ENCODE measurements at regions not wholly inside any gene's neighbourhood (a gene's known extent, or its start where the extent isn't known, plus 50 kb on each side); places are given as distances from the start of the nearest gene placed in this dataset.

GRCh38 chr15:61500951-61501620 lies 272.0 kb upstream of the RORA start:
- ChIA-PET POLR2A (no interaction called here), CTCF (no interaction called here)
- TF ChIP-seq ARNT (IDR thresholded peaks at IDR 0.05) (no peak), NFRKB (IDR thresholded peaks at IDR 0.05) (no peak), TARDBP (IDR thresholded peaks at IDR 0.05) (no peak), ELF4 (IDR thresholded peaks at IDR 0.05) (no peak), SUZ12 (IDR thresholded peaks at IDR 0.05) (no peak), FOXK2 (IDR thresholded peaks at IDR 0.05) (no peak), L3MBTL2 (conservative IDR thresholded peaks at IDR 0.05) (no peak), HDGF (IDR thresholded peaks at IDR 0.05; ENCODE audit: borderline replicate concordance) (no peak), FOXM1 (IDR thresholded peaks at IDR 0.05; ENCODE audit: borderline replicate concordance) (no peak), PKNOX1 (IDR thresholded peaks at IDR 0.05) (no peak), LEF1 (IDR thresholded peaks at IDR 0.05; ENCODE audit: borderline replicate concordance) (no peak), ZNF384 (IDR thresholded peaks at IDR 0.05) (no peak), FOXA1 (IDR thresholded peaks at IDR 0.05) (no peak), CTBP1 (IDR thresholded peaks at IDR 0.05; ENCODE audit: borderline replicate concordance) (no peak)
- DNase-seq (ENCODE audit: extremely low spot score), result no peak

DNA sequence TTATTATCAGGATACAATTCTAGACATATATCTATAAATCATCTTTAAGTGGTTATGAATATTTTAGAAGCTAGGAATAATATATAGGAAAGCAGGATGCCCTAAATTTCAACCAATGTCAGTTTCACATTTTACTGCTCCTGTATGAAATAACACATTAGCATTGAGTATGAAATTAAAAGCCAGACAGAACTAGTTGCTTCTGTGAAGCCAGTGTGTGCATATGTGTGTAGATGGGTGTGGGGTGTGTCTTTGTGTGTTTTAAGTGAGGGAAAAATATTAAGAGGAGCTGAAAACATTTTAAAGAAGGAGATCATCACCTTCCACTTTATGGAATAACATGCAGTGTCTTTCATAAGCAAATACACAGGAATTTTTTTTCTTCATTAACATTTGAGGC lies 271.4 kb upstream of the RORA start:
- no peak for DNase-seq (ENCODE audit: extremely low spot score)
- ChIA-PET CTCF (no interaction called here), POLR2A (no interaction called here)
- TF ChIP-seq FOXK2 (IDR thresholded peaks at IDR 0.05) (no peak), FOXM1 (IDR thresholded peaks at IDR 0.05; ENCODE audit: borderline replicate concordance) (no peak), L3MBTL2 (conservative IDR thresholded peaks at IDR 0.05) (no peak)

DNA sequence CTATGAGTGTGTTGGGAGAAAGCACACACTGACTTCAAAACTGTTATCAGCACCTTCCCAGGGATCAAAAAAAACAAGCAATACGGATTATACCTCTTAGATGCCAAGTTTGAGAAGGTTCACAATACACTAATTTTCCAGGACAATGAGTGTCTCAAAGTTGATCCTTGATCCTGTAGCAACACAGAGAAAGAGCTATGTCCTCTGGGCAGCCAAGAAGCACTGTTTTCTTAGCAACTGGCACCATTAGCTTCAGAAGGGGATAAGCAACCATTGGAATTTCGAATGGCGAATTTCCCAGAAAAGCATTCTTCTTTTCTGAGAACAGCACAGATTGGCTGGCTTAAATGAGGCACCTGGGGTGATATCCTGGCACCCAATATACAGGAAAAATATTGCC lies 270.3 kb upstream of the RORA start:
- TF ChIP-seq HDGF (IDR thresholded peaks at IDR 0.05; ENCODE audit: borderline replicate concordance), result no peak
- TF ChIP-seq FOXK2 (IDR thresholded peaks at IDR 0.05), result no peak
- no peak for TF ChIP-seq L3MBTL2 (conservative IDR thresholded peaks at IDR 0.05)
- TF ChIP-seq LEF1 (IDR thresholded peaks at IDR 0.05; ENCODE audit: borderline replicate concordance), result no peak
- TF ChIP-seq CTBP1 (IDR thresholded peaks at IDR 0.05; ENCODE audit: borderline replicate concordance), result no peak
- TF ChIP-seq PKNOX1 (IDR thresholded peaks at IDR 0.05), result no peak
- no peak for TF ChIP-seq ARNT (IDR thresholded peaks at IDR 0.05)
- no peak for TF ChIP-seq FOXA1 (IDR thresholded peaks at IDR 0.05)
- TF ChIP-seq ELF4 (IDR thresholded peaks at IDR 0.05), result no peak
- no peak for TF ChIP-seq FOXM1 (IDR thresholded peaks at IDR 0.05; ENCODE audit: borderline replicate concordance)
- TF ChIP-seq NFRKB (IDR thresholded peaks at IDR 0.05), result no peak
- no peak for TF ChIP-seq SP1 (IDR thresholded peaks at IDR 0.05)
- TF ChIP-seq SUZ12 (IDR thresholded peaks at IDR 0.05), result no peak
- no peak for TF ChIP-seq TARDBP (IDR thresholded peaks at IDR 0.05)
- TF ChIP-seq ZNF384 (IDR thresholded peaks at IDR 0.05), result no peak
- TF ChIP-seq BHLHE40 (IDR thresholded peaks at IDR 0.05; ENCODE audit: borderline replicate concordance), result no peak
- ChIA-PET POLR2A (no interaction called here), CTCF (no interaction called here)
- DNase-seq (ENCODE audit: extremely low spot score), result no peak

DNA sequence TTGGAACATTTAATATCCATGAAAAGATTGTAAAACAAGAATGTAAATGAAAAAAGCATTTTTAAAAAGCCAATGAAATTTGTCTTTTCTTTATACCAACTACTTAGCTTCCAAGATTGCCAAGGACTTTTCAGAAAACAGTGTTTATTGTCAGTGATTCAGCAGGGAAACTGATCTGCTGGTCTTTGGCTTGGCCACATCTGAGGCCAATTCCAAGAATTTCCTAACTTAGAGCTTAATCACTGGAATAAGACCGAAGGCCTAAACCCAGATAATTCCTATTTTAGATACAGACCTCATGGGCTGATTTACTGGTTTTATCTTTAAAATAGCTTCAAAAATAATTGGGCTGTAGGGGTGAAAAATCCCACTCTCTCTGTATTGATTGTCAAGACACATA lies 260.5 kb upstream of the RORA start:
- no peak for TF ChIP-seq ARNT (IDR thresholded peaks at IDR 0.05)
- no peak for TF ChIP-seq CTBP1 (IDR thresholded peaks at IDR 0.05; ENCODE audit: borderline replicate concordance)
- TF ChIP-seq NFRKB (IDR thresholded peaks at IDR 0.05), result no peak
- no peak for TF ChIP-seq BHLHE40 (IDR thresholded peaks at IDR 0.05; ENCODE audit: borderline replicate concordance)
- no peak for TF ChIP-seq ELF4 (IDR thresholded peaks at IDR 0.05)
- TF ChIP-seq ZNF384 (IDR thresholded peaks at IDR 0.05), result no peak
- TF ChIP-seq FOXM1 (IDR thresholded peaks at IDR 0.05; ENCODE audit: borderline replicate concordance), result no peak
- no peak for TF ChIP-seq PKNOX1 (IDR thresholded peaks at IDR 0.05)
- TF ChIP-seq TARDBP (IDR thresholded peaks at IDR 0.05), result no peak
- no peak for TF ChIP-seq FOXA1 (IDR thresholded peaks at IDR 0.05)
- TF ChIP-seq FOXK2 (IDR thresholded peaks at IDR 0.05), result no peak
- no peak for TF ChIP-seq LEF1 (IDR thresholded peaks at IDR 0.05; ENCODE audit: borderline replicate concordance)
- TF ChIP-seq HDGF (IDR thresholded peaks at IDR 0.05; ENCODE audit: borderline replicate concordance), result no peak
- no peak for TF ChIP-seq SP1 (IDR thresholded peaks at IDR 0.05)
- no peak for TF ChIP-seq SUZ12 (IDR thresholded peaks at IDR 0.05)
- TF ChIP-seq L3MBTL2 (conservative IDR thresholded peaks at IDR 0.05), result no peak

GRCh38 chr15:61483599-61483998 lies 254.5 kb upstream of the RORA start:
- DNase-seq (ENCODE audit: extremely low spot score), result no peak
- TF ChIP-seq PKNOX1 (IDR thresholded peaks at IDR 0.05), result no peak
- no peak for TF ChIP-seq FOXM1 (IDR thresholded peaks at IDR 0.05; ENCODE audit: borderline replicate concordance)
- TF ChIP-seq ARNT (IDR thresholded peaks at IDR 0.05), result no peak
- TF ChIP-seq BHLHE40 (IDR thresholded peaks at IDR 0.05; ENCODE audit: borderline replicate concordance), result no peak
- TF ChIP-seq ZNF384 (IDR thresholded peaks at IDR 0.05), result no peak
- TF ChIP-seq SP1 (IDR thresholded peaks at IDR 0.05), result no peak
- no peak for TF ChIP-seq CTBP1 (IDR thresholded peaks at IDR 0.05; ENCODE audit: borderline replicate concordance)
- no peak for TF ChIP-seq FOXK2 (IDR thresholded peaks at IDR 0.05)
- no peak for TF ChIP-seq NFRKB (IDR thresholded peaks at IDR 0.05)
- TF ChIP-seq ELF4 (IDR thresholded peaks at IDR 0.05), result no peak
- CTCF ChIA-PET, result no interaction called here
- POLR2A ChIA-PET, result no interaction called here

More for the DNA sequence above, 260.5 kb upstream of the RORA start:
- ChIA-PET POLR2A (no interaction called here), CTCF (no interaction called here)
- no peak for DNase-seq (ENCODE audit: extremely low spot score)

Data from HEK293T (cell line).